H1 (cell line): ENCODE measurements at regions not wholly inside any gene's neighbourhood (a gene's known extent, or its start where the extent isn't known, plus 50 kb on each side); places are given as distances from the start of the nearest gene placed in this dataset.

Experiments
- CTCF ChIA-PET: fragments of 300-600 bp; sonication (Branson Sonifier 250); formaldehyde crosslinking; loops from one replicate; lab custom pipeline; 2021; ENCODE audit not compliant: partially characterized antibody; lab: Charles Lee
- POLR2A ChIA-PET: fragments of 300-600 bp; sonication (Branson Sonifier 250); formaldehyde crosslinking; loops from one replicate; lab custom pipeline; 2021; ENCODE audit warnings: inconsistent platforms; ENCODE audit not compliant: partially characterized antibody; lab: Charles Lee
- DNase-seq, 2 experiments: peaks; one replicate each; pipeline versions ENCODE4 v3.0.0 to v3.0.0-alpha.2; 2010 to 2022; ENCODE audit warnings: low spot score in 2 of 2, low read depth in 1 of 2, mixed read lengths in 1 of 2
- FAIRE-seq: peaks from 2 replicates; lab custom pipeline; 2011; peaks lifted over from hg19 to GRCh38; lab: Jason Lieb, UNC
- H2AFZ ChIP-seq: 2 replicates; pipeline ENCODE4 v1.8.1; 2012; ENCODE audit warnings: low read length, inconsistent platforms
- H2AK5ac ChIP-seq: 2 replicates; pipeline ENCODE4 v1.6.1; 2013; ENCODE audit warnings: low read depth, low read length
- H2BK120ac ChIP-seq: replicated peaks from 2 replicates; pipeline ENCODE3; 2013; ENCODE audit warnings: low read depth, low read length, inconsistent platforms
- H2BK12ac ChIP-seq: 2 replicates; pipeline ENCODE4 v1.6.1; 2013; ENCODE audit warnings: low read depth, low read length
- H2BK15ac ChIP-seq: 2 replicates; pipeline ENCODE4 v1.6.1; 2013; ENCODE audit warnings: low read length
- H2BK20ac ChIP-seq: 2 replicates; pipeline ENCODE4 v1.6.1; 2013; ENCODE audit warnings: low read length
- H2BK5ac ChIP-seq: 2 replicates; pipeline ENCODE4 v1.6.1; 2013; ENCODE audit warnings: low read depth, low read length
- H3K14ac ChIP-seq: 2 replicates; pipeline ENCODE4 v1.6.1; 2013; ENCODE audit warnings: inconsistent platforms; ENCODE audit not compliant: insufficient read length
- H3K18ac ChIP-seq: 2 replicates; pipeline ENCODE4 v1.6.1; 2013; ENCODE audit warnings: low read length; ENCODE audit errors: extremely low read depth
- H3K23ac ChIP-seq: 2 replicates; pipeline ENCODE4 v1.6.1; 2013; ENCODE audit warnings: inconsistent platforms; ENCODE audit not compliant: insufficient read length
- H3K23me2 ChIP-seq: 2 replicates; pipeline ENCODE4 v1.6.1; 2013; ENCODE audit warnings: low read depth, low read length
- H3K27ac ChIP-seq: 2 replicates; pipeline ENCODE4 v1.6.1; 2011; ENCODE audit warnings: low read depth, low read length, inconsistent platforms
- H3K27me3 ChIP-seq, 4 experiments: replicated peaks in 1 of 4; 1 replicate in 1 of 4; 2 replicates in 3 of 4; pipeline versions ENCODE4 v1.6.1 to v1.8.1; 2011 to 2013; ENCODE audit warnings: low read length in 3 of 4, mild to moderate bottlenecking in 3 of 4, inconsistent platforms in 2 of 4, mixed read lengths in 2 of 4, moderate library complexity in 1 of 4; ENCODE audit not compliant: control insufficient read depth in 3 of 4, insufficient read depth in 3 of 4; ENCODE audit errors: extremely low read depth in 1 of 4
- H3K36me3 ChIP-seq, 4 experiments: 2 replicates each; pipeline versions ENCODE4 v1.6.1 to v1.8.1; 2011 to 2013; ENCODE audit warnings: mild to moderate bottlenecking in 4 of 4, low read length in 3 of 4, moderate library complexity in 2 of 4, control low read depth in 1 of 4, inconsistent platforms in 1 of 4; ENCODE audit not compliant: insufficient read depth in 4 of 4, control insufficient read depth in 2 of 4
- H3K4ac ChIP-seq: replicated peaks from 2 replicates; pipeline ENCODE3; 2013; ENCODE audit warnings: low read length, low read depth, mixed read lengths, inconsistent platforms; ENCODE audit not compliant: insufficient read length
- H3K4me1 ChIP-seq, 4 experiments: replicated peaks in 1 of 4; 1 replicate in 1 of 4; 2 replicates in 3 of 4; pipeline versions ENCODE4 v1.6.1 to v1.8.1; 2011 to 2013; ENCODE audit warnings: low read length in 3 of 4, inconsistent platforms in 2 of 4, mixed read lengths in 1 of 4; ENCODE audit not compliant: insufficient read depth in 4 of 4, control insufficient read depth in 3 of 4
- H3K4me2 ChIP-seq, 2 experiments: 2 replicates each; pipeline versions ENCODE4 v1.6.1 to v1.8.1; 2011 to 2013; ENCODE audit warnings: low read depth in 2 of 2, low read length in 2 of 2, control low read depth in 1 of 2, inconsistent platforms in 1 of 2, mild to moderate bottlenecking in 1 of 2; ENCODE audit not compliant: insufficient read depth in 1 of 2
- H3K4me3 ChIP-seq, 4 experiments: fragments of 200-600, 300-600 bp in 1 of 4; sonication (generic), shearing (Covaris generic), sonication (Bioruptor Twin) in 1 of 4; 2 replicates each; pipeline versions ENCODE4 v1.5.1 to v1.8.1; 2011 to 2016; ENCODE audit warnings: low read length in 4 of 4, low read depth in 3 of 4, control low read depth in 2 of 4, inconsistent platforms in 2 of 4, mild to moderate bottlenecking in 2 of 4, mixed read lengths in 1 of 4, moderate library complexity in 1 of 4; ENCODE audit not compliant: insufficient read depth in 2 of 4; ENCODE audit errors: extremely low read depth in 1 of 4
- H3K56ac ChIP-seq: replicated peaks from 2 replicates; pipeline ENCODE3; 2013; ENCODE audit warnings: low read depth, mild to moderate bottlenecking, mixed read lengths, low read length, inconsistent platforms; ENCODE audit not compliant: insufficient read length
- H3K79me1 ChIP-seq: 2 replicates; pipeline ENCODE4 v1.6.1; 2013; ENCODE audit warnings: low read depth, low read length, control low read depth
- H3K79me2 ChIP-seq, 2 experiments: 2 replicates each; pipeline versions ENCODE4 v1.6.1 to v1.8.1; 2012 to 2013; ENCODE audit warnings: low read length in 2 of 2, mild to moderate bottlenecking in 2 of 2, inconsistent platforms in 1 of 2; ENCODE audit not compliant: insufficient read depth in 2 of 2, control insufficient read depth in 1 of 2
- H3K9ac ChIP-seq, 4 experiments: replicated peaks in 1 of 4; 1 replicate in 1 of 4; 2 replicates in 3 of 4; pipeline versions ENCODE4 v1.6.1 to v1.8.1; 2011 to 2013; ENCODE audit warnings: low read depth in 3 of 4, low read length in 3 of 4, control low read depth in 2 of 4, mild to moderate bottlenecking in 2 of 4, moderate library complexity in 2 of 4, inconsistent platforms in 1 of 4; ENCODE audit errors: extremely low read depth in 1 of 4
- H3K9me3 ChIP-seq, 2 experiments: 2 replicates each; pipeline versions ENCODE4 v1.6.1 to v1.8.1; 2012 to 2013; ENCODE audit warnings: mild to moderate bottlenecking in 2 of 2, moderate library complexity in 2 of 2, control low read depth in 1 of 2, inconsistent platforms in 1 of 2, low read depth in 1 of 2, low read length in 1 of 2, mixed read lengths in 1 of 2; ENCODE audit not compliant: insufficient read depth in 2 of 2
- H4K20me1 ChIP-seq, 2 experiments: replicated peaks in 1 of 2; 2 replicates each; pipeline versions ENCODE3 to v1.8.1; 2011 to 2013; ENCODE audit warnings: inconsistent platforms in 2 of 2, low read length in 2 of 2, mild to moderate bottlenecking in 1 of 2; ENCODE audit not compliant: insufficient read depth in 2 of 2, control insufficient read depth in 1 of 2
- H4K5ac ChIP-seq: 2 replicates; pipeline ENCODE4 v1.6.1; 2013; ENCODE audit warnings: low read length, low read depth, mixed read lengths, inconsistent platforms; ENCODE audit not compliant: insufficient read length
- H4K8ac ChIP-seq: 2 replicates; pipeline ENCODE4 v1.8.0; 2013; ENCODE audit warnings: mild to moderate bottlenecking, moderate library complexity, low read length, inconsistent platforms; ENCODE audit not compliant: insufficient read depth; ENCODE audit errors: extremely low read depth
- H4K91ac ChIP-seq: replicated peaks from 2 replicates; pipeline ENCODE3; 2013; ENCODE audit warnings: low read length, mixed read lengths, inconsistent platforms; ENCODE audit not compliant: insufficient read length
- BRCA1 ChIP-seq: IDR thresholded peaks from 2 replicates; pipeline ENCODE4 v1.6.1; 2012; ENCODE audit warnings: low read depth, low read length, improper control_type of control experiment
- CBX8 ChIP-seq: fragments of 300-800, 300-1000 bp; sonication (generic); IDR thresholded peaks from 2 replicates; pipeline ENCODE4 v1.7.1; 2016; ENCODE audit warnings: low read depth, low read length, borderline replicate concordance
- JUND ChIP-seq: IDR thresholded peaks from 2 replicates; pipeline ENCODE4 v1.6.1; 2011; ENCODE audit warnings: mild to moderate bottlenecking, improper control_type of control experiment, low read length
- NANOG ChIP-seq: IDR thresholded peaks from 2 replicates; pipeline ENCODE4 v1.6.1; 2011; ENCODE audit warnings: low read length, low read depth, mild to moderate bottlenecking, inconsistent platforms; ENCODE audit not compliant: insufficient read depth, poor library complexity, severe bottlenecking
- SP2 ChIP-seq: IDR thresholded peaks from 2 replicates; pipeline ENCODE4 v1.6.1; 2012; ENCODE audit warnings: mild to moderate bottlenecking, low read length, inconsistent platforms
- SRF ChIP-seq: IDR thresholded peaks from 2 replicates; pipeline ENCODE4 v1.6.1; 2011; ENCODE audit warnings: mild to moderate bottlenecking, low read depth, low read length, moderate library complexity
- WGBS, 2 experiments: shearing (Covaris generic) in 1 of 2; methylation state at CpG; one replicate each; pipeline versions ENCODE4 v1.1.6 to v1.1.7; 2013 to 2015; ENCODE audit warnings: low lambda C conversion rate in 2 of 2, mixed read lengths in 2 of 2, inconsistent platforms in 1 of 2, low coverage in 1 of 2, missing lambda C conversion rate in 1 of 2; ENCODE audit not compliant: insufficient replicate concordance in 2 of 2, insufficient coverage in 1 of 2, insufficient read length in 1 of 2; ENCODE audit errors: extremely low coverage in 1 of 2, missing lambda C conversion rate in 1 of 2; 5-methylcytosine and 5-hydroxymethylcytosine counted together
- TF ChIP-seq, protein P1 (sequence below): IDR thresholded peaks from 2 replicates; pipeline ENCODE4 v1.6.1; 2012; ENCODE audit warnings: inconsistent platforms

DNA sequence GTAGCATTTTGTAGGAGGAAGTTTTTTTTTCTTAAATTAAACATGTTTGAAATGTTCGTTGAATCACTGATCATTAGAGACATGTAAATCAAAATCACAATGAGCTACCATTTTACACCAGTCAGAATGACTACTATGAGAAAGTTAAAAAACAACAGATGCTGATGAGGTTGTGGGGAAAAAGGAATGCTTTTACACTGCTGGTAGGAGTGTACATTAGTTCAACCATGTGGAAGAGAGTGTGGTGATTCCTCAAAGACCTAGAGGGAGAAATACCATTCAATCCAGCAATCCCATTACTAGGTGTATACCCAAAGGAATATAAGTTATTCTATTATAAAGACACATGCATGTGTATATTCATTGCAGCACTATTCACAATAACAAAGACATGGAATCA lies 122.0 kb upstream of the ARGLU1 start:
- no peak overlapping the region for H3K14ac ChIP-seq
- H3K9me3 ChIP-seq = no peaks in the 10 kb centered on the region
- no peak overlapping the region for H2BK120ac ChIP-seq
- DNase-seq (no peak), FAIRE-seq (no peak)
- H4K20me1 ChIP-seq = no peaks in the 10 kb centered on the region
- no peak overlapping the region for H3K4ac ChIP-seq
- no peak overlapping the region for H4K91ac ChIP-seq
- H2AK5ac ChIP-seq = no peak overlapping the region
- H3K23ac ChIP-seq = no peak overlapping the region
- no peaks in the 10 kb centered on the region for H3K36me3 ChIP-seq
- no peaks in the 10 kb centered on the region for H3K23me2 ChIP-seq
- WGBS, 2 experiments = 83% methylated on average over 1 of the region's 1 CpG; no CpG with 5 or more reads in 1 of the 2 experiments
- no peak overlapping the region for H3K18ac ChIP-seq
- no peak overlapping the region for H3K9ac ChIP-seq
- no peak overlapping the region for H2BK20ac ChIP-seq
- no peak overlapping the region for H3K27ac ChIP-seq
- no peaks in the 10 kb centered on the region for H3K27me3 ChIP-seq
- no peak overlapping the region for H3K4me2 ChIP-seq
- H4K5ac ChIP-seq = no peak overlapping the region
- H3K56ac ChIP-seq = no peak overlapping the region
- no peak overlapping the region for H2BK15ac ChIP-seq
- TF ChIP-seq, protein P1, sequence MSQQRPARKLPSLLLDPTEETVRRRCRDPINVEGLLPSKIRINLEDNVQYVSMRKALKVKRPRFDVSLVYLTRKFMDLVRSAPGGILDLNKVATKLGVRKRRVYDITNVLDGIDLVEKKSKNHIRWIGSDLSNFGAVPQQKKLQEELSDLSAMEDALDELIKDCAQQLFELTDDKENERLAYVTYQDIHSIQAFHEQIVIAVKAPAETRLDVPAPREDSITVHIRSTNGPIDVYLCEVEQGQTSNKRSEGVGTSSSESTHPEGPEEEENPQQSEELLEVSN = no peak
- TF ChIP-seq NANOG (no peak), SP2 (no peak), SRF (no peak), JUND (no peak), CBX8 (no peak), BRCA1 (no peak)
- no peak overlapping the region for H2BK12ac ChIP-seq
- 0 out of 7 replicates have a peak, but pooled peaks cover 0 to 4% (median 0%) of the 10 kb centered on the region in 4 experiments for H3K4me1 ChIP-seq
- CTCF ChIA-PET = no interaction called here
- no peaks in the 10 kb centered on the region for H3K79me1 ChIP-seq
- no peak overlapping the region for H2AFZ ChIP-seq
- H3K79me2 ChIP-seq = no peaks in the 10 kb centered on the region
- no peak overlapping the region for H3K4me3 ChIP-seq
- POLR2A ChIA-PET = no interaction called here
- H4K8ac ChIP-seq = no peak overlapping the region
- H2BK5ac ChIP-seq = no peak overlapping the region
